Activated T-helper 2 cell treated with anti-CD3 and anti-CD28 coated beads, Interferon-gamma antibody, Interleukin-2, Interleukin-4, amounts not matched to agents 10 μg/mL and 5 μg/mL and 100 μg/mL, durations not matched to agents 14 hours and 24 hours and 36 hours (primary cell): ENCODE measurements at regions not wholly inside any gene's neighbourhood (a gene's known extent, or its start where the extent isn't known, plus 50 kb on each side); places are given as distances from the start of the nearest gene placed in this dataset.
"Not testable (repeated sequence)": the region's sequence is repeated elsewhere in the genome, so short reads cannot be mapped to it uniquely, and the experiment has no call there.

Experiments
- DNase-seq: peaks from one replicate; pipeline ENCODE4 v3.0.0; 2021; ENCODE audit warnings: low spot score
- H3K27ac Mint-ChIP-seq: one replicate; pipeline ENCODE4 v1.8.0; 2021; ENCODE audit warnings: mixed read lengths
- H3K27me3 Mint-ChIP-seq: one replicate; pipeline ENCODE4 v1.8.0; 2021; ENCODE audit warnings: low read depth, mixed read lengths
- H3K36me3 Mint-ChIP-seq: one replicate; pipeline ENCODE4 v1.8.0; 2021; ENCODE audit warnings: low read depth, mixed read lengths
- H3K4me1 Mint-ChIP-seq: one replicate; pipeline ENCODE4 v1.8.0; 2021; ENCODE audit warnings: low read depth, mixed read lengths
- H3K4me3 Mint-ChIP-seq: one replicate; pipeline ENCODE4 v1.8.0; 2021; ENCODE audit warnings: low read depth, mild to moderate bottlenecking, moderate library complexity, mixed read lengths
- H3K9me3 Mint-ChIP-seq: one replicate; pipeline ENCODE4 v1.8.0; 2021; ENCODE audit warnings: mixed read lengths
- intact Hi-C: fragments of 100-400 bp; cut with micrococcal nuclease; formaldehyde crosslinking; loops from one replicate; pipeline ENCODE4 v1.15.1; 2023

DNA sequence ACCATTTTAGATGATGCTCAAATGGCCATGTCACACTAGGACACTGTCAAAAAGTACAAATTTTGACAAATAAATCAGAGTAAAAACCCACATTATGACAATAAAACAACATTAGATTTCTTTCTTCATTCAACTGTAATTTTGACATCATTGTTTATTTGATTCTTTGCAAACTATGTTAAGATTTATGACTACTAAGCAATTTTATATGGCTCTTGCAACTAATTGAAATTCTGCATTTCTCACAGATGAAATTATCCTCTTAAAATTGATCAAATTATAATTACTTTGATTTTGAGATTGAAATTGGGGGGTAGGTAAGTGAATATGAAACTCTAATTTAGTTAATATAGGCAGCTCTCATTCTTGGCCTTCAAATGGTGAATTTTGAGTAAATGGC, 59.8 kb downstream of the ATOH1 start:
- Mint-ChIP-seq H3K27ac (no peak overlapping the region), H3K36me3 (no peaks in the 10 kb centered on the region), H3K27me3 (no peaks in the 10 kb centered on the region), H3K4me3 (no peak overlapping the region), H3K4me1 (no peaks in the 10 kb centered on the region), H3K9me3 (no peaks in the 10 kb centered on the region)
- intact Hi-C loops = no loop called here
- DNase-seq = no peak

DNA sequence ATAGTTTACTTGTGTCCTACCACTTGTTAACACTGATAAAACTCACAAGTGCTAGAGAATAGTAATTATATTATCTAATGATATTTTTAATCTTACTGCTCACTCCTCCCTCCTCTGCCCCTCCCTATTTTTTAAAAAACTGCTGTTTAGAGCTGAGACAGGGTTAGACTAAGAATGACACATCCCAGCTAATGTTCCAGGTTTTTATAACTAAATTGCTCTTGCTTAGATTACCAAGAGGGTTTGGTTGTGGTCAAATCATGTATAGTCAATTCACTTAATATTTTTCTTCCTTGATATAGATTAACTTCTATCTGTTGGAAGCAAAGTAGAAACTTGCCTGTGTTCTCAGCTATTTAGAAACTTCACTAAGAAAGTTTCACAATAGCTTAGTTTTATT, 60.2 kb downstream of the ATOH1 start:
- H3K4me1 Mint-ChIP-seq = no peaks in the 10 kb centered on the region
- H3K27ac Mint-ChIP-seq = no peak overlapping the region
- no peak overlapping the region for H3K4me3 Mint-ChIP-seq
- DNase-seq = no peak
- no peaks in the 10 kb centered on the region for H3K27me3 Mint-ChIP-seq
- H3K36me3 Mint-ChIP-seq = no peaks in the 10 kb centered on the region
- H3K9me3 Mint-ChIP-seq = no peaks in the 10 kb centered on the region
- intact Hi-C loops = no loop called here

DNA sequence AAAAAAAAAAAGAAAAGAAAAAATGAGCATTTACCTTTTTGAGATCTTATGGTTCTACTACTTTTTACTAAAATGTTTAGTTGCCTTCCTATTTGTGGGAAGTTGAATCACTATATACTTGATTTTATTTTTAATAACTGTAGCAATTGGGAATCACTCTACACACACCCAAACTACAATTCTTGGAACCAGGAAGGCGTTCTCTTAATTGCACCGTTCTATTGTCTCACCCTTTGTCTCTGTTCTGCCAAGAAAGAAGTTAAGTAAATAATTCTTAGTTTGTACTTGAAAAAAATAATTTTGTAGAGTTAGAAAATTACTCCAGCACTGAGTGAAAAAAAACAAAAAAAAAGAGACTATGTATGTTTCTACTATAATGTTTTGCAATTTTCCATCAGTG, 62.7 kb downstream of the ATOH1 start:
- no peaks in the 10 kb centered on the region for H3K27me3 Mint-ChIP-seq
- no peaks in the 10 kb centered on the region for H3K36me3 Mint-ChIP-seq
- no peak for DNase-seq
- H3K4me1 Mint-ChIP-seq = no peaks in the 10 kb centered on the region
- no peak overlapping the region for H3K4me3 Mint-ChIP-seq
- H3K9me3 Mint-ChIP-seq = no peaks in the 10 kb centered on the region
- no peak overlapping the region for H3K27ac Mint-ChIP-seq
- intact Hi-C loops = no loop called here

DNA sequence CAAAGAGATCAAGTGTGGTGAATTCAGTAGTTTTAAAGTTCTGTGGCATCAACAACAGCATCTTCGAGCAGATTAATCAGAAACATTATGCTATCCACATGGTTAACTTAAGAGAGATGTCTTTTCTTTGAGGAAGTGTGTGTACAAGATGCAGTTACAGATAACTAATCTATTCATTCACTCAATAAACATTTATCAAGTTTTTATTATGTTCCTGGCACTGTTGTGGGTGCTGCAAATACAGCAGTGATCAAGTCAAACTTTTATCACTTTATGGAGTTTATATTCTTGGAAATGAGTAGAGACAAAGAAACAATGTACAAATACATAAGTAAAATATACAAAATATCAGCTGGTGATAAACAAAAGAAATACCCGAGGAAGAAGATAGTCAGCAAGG, 66.4 kb downstream of the ATOH1 start:
- Mint-ChIP-seq H3K27ac (no peak overlapping the region), H3K4me1 (no peaks in the 10 kb centered on the region), H3K36me3 (no peaks in the 10 kb centered on the region), H3K4me3 (no peak overlapping the region), H3K9me3 (no peaks in the 10 kb centered on the region), H3K27me3 (no peaks in the 10 kb centered on the region)
- intact Hi-C loops = no loop called here
- DNase-seq = no peak

DNA sequence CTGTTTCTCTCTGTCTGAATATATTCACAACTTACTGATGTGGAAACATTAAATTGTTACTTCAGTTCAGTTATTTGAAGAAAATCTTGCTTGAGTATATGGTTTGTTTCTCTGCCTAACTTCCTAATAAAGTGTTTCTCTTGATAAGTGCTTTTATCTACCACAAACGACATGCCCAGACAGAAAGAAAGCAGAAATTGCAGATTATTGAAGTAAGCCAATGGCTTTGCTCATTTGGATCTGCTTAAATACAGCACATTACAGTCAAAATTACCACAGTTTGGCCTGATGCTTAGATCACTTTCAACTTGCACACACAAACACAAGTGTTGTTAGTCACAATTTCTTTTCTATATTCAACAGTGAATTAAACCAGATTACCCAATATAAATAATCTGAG, 68.0 kb downstream of the ATOH1 start:
- Mint-ChIP-seq H3K36me3 (no peaks in the 10 kb centered on the region), H3K4me3 (no peak overlapping the region), H3K27me3 (no peaks in the 10 kb centered on the region), H3K9me3 (no peaks in the 10 kb centered on the region), H3K4me1 (no peaks in the 10 kb centered on the region), H3K27ac (no peak overlapping the region)
- intact Hi-C loops = no loop called here
- DNase-seq = no peak

DNA sequence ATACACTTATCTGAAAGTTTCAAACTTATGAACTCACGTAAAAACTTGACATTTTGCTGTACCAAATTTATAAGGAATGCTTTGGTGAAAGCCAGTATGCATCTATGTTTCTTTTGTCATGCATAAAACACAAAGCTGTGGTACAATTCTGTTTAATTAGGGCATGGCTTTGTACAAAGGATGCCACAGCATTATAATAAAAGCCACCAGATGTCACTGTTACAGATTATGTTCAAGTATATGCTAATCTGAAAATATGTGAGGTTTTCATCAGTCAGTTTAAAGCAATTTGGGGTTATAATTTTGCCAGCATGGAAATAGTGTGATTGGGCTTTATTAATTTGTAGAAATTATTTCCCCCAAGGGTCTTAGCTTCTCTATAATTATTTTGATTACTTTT, 69.0 kb downstream of the ATOH1 start:
- Mint-ChIP-seq H3K36me3 (no peaks in the 10 kb centered on the region), H3K9me3 (no peaks in the 10 kb centered on the region), H3K27ac (no peak overlapping the region), H3K4me1 (no peaks in the 10 kb centered on the region), H3K27me3 (no peaks in the 10 kb centered on the region), H3K4me3 (no peak overlapping the region)
- DNase-seq = no peak
- intact Hi-C loops = no loop called here

DNA sequence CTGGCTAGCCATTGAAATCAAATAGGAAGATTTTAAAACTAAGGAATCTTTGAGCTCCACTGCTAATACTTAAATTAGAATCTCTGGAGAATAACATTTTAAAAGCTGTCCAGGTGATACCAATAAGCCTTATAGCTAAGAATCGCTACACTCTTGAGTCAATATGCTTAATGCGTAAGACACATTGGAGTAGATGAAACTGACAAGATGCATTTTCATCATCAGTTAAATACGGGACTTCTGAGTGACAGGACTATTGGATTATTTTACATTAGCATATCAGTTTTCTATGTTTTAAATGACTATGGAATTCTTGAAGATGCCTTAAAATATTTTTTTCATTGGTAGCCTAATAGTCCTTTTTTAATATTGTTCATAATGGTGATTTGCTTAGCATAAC, 80.2 kb downstream of the ATOH1 start:
- no peak for DNase-seq
- Mint-ChIP-seq H3K4me3 (no peak overlapping the region), H3K36me3 (no peaks in the 10 kb centered on the region), H3K9me3 (no peaks in the 10 kb centered on the region), H3K27me3 (no peaks in the 10 kb centered on the region), H3K4me1 (no peaks in the 10 kb centered on the region), H3K27ac (no peak overlapping the region)
- intact Hi-C loops = no loop called here

DNA sequence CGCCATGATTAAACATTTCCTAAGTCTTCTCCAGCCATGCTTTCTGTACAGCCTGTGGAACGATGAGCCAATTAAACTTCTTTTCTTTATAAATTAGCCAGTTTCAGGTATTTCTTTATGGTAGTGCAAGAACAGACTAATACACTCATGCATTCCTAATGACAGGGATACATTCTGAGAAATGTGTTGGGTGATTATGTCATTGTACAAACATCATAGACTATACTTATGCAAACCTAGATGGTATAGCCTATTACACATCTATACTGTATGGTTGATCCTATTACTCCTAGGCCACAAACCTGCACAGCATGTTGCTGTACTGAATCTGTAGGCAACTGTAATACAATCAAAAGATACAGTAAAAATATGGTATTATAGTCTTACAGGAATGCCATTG, 83.1 kb downstream of the ATOH1 start:
- no peaks in the 10 kb centered on the region for H3K36me3 Mint-ChIP-seq
- no peak overlapping the region for H3K4me3 Mint-ChIP-seq
- intact Hi-C loops = no loop called here
- H3K9me3 Mint-ChIP-seq = no peaks in the 10 kb centered on the region
- DNase-seq = no peak
- no peak overlapping the region for H3K27ac Mint-ChIP-seq
- no peaks in the 10 kb centered on the region for H3K27me3 Mint-ChIP-seq
- H3K4me1 Mint-ChIP-seq = no peaks in the 10 kb centered on the region

DNA sequence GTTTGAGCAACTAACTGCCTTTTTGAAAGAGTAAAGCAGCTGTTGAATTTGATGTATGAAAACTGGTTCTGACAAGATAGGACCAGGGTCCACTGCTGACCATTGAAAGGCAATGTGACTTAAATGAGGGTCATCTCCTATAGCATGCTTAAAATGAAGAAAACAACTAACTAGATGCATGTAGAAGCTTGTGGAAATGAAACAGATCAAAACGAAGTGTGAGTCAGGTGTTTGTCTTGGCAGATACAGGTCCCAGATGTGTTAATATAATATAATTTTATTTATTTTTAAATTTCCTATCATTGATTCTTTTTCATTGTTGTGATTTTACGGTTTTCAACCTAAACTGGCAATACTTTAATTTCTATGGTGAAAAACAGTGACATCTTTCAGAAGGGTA, 83.6 kb downstream of the ATOH1 start:
- Mint-ChIP-seq H3K36me3 (no peaks in the 10 kb centered on the region), H3K27me3 (no peaks in the 10 kb centered on the region), H3K4me1 (no peaks in the 10 kb centered on the region), H3K9me3 (no peaks in the 10 kb centered on the region), H3K4me3 (no peak overlapping the region), H3K27ac (no peak overlapping the region)
- intact Hi-C loops = no loop called here
- DNase-seq = no peak

DNA sequence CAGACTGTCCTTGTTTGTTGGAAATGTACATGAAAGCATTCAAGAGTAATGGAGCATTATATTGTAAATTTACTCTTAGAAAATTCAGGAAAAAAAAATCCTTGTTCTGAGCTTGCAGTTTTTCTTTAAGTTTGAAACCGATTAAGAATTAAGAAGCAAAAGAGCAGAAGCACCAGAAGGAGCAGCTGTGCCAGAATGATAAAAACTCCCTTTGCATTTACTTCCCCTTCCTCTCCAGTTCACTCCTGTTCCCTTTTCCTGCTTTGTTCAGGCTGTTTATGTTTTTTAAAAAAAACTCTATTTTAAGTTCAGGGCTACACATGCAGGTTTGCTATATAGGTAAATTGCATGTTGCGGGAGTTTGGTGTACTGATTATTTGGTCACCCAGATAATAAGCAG, 90.3 kb downstream of the ATOH1 start:
- no peak for DNase-seq
- Mint-ChIP-seq H3K27ac (no peak overlapping the region), H3K36me3 (no peaks in the 10 kb centered on the region), H3K4me3 (no peak overlapping the region), H3K4me1 (no peaks in the 10 kb centered on the region), H3K27me3 (no peaks in the 10 kb centered on the region), H3K9me3 (peaks cover 5% of the 10 kb centered on the region)
- intact Hi-C loops = no loop called here

DNA sequence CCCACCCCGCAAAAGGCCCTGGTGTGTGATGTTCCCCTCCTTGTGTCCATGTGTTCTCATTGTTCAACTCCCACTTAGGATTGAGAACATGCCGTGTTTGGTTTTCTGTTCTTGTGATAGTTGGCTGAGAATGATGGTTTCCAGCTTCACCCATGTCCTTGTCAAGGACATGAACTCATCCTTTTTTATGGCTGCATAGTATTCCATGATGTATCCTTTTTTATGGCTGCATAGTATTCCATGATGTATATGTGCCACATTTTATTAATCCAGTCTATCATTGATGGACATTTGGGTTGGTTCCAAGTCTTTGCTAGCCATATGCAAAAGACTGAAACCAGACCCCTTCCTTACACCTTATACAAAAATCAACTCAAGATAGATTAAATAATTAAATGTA, 95.0 kb downstream of the ATOH1 start:
- H3K9me3 Mint-ChIP-seq = peaks cover 32% of the 10 kb centered on the region
- DNase-seq, H3K27me3 Mint-ChIP-seq, intact Hi-C loops, H3K4me3 Mint-ChIP-seq, H3K27ac Mint-ChIP-seq, H3K36me3 Mint-ChIP-seq, H3K4me1 Mint-ChIP-seq: not testable (repeated sequence)

DNA sequence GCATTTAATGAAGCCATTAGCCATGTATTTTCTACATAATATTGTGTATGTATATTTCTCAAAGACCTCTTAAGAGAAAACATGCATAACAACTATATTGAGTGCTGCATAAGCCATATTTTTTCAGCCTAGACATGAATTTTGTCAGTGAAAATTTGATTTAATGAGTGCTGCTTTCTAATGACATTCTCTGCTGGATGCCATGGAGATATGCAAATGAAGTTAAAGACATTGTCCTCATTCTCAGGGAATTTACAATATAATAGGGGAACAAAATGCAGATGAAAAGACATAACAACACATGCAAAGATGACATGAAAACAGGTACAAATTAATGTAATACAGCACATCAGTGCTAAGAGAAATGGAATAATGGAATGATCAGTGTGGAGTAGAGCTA, 118.7 kb downstream of the ATOH1 start:
- Mint-ChIP-seq H3K27me3 (no peaks in the 10 kb centered on the region), H3K36me3 (no peaks in the 10 kb centered on the region), H3K4me1 (no peaks in the 10 kb centered on the region), H3K27ac (no peak overlapping the region), H3K4me3 (no peak overlapping the region), H3K9me3 (peaks cover under 1% of the 10 kb centered on the region)
- DNase-seq = no peak
- intact Hi-C loops = no loop called here

DNA sequence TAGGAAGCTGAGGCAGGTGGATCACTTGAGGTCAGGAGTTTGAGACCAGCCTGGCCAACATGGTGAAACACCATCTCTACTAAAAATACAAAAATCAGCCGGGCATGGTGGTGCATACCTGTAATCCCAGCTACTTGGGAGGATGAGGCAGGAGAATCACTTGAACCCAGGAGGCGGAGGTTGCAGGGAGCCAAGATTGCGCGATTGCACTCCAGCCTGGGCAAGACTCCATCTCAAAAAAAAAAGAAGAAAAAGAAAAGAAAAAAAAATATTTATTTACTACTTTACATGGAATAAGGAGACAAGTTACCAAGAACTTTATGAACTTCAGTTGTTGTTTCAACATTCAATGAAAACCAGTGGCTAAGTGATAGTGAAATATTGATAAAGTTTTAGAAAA, 121.7 kb downstream of the ATOH1 start:
- H3K36me3 Mint-ChIP-seq, DNase-seq, H3K27me3 Mint-ChIP-seq, intact Hi-C loops, H3K27ac Mint-ChIP-seq, H3K4me3 Mint-ChIP-seq, H3K4me1 Mint-ChIP-seq, H3K9me3 Mint-ChIP-seq: not testable (repeated sequence)

DNA sequence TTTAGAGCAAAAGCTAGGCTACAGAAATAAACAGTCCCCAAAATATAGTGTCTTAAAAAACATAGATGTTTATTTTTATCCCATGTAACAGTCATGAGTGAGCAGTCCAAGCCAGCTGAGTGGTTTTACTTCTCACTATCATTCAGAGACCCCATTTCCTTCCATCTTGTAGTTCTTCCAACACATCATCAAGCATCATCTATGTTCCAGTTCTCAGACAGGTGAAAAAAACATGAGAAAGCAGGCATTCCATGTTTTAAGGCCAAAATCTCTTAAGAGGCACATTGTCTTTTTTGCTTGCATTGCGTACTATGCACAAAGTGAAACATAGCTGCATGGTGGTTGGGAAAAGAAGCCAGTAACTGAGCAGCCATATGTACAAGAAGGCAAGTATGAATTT, 128.6 kb downstream of the ATOH1 start:
- no peak for DNase-seq
- no peaks in the 10 kb centered on the region for H3K4me1 Mint-ChIP-seq
- H3K4me3 Mint-ChIP-seq = no peak overlapping the region
- no peaks in the 10 kb centered on the region for H3K36me3 Mint-ChIP-seq
- H3K27me3 Mint-ChIP-seq = no peaks in the 10 kb centered on the region
- intact Hi-C loops = no loop called here
- no peak overlapping the region for H3K27ac Mint-ChIP-seq
- H3K9me3 Mint-ChIP-seq = peaks cover 4% of the 10 kb centered on the region
